ENCODE measurements at regions not wholly inside any gene's neighbourhood (a gene's known extent, or its start where the extent isn't known, plus 50 kb on each side); places are given as distances from the start of the nearest gene placed in this dataset.

GRCh38 chr6:134708079-134708478 lies 241.8 kb downstream of the ALDH8A1 start:
- DNase-seq (ENCODE audit: low spot score) = no peak

- no peak for DNase-seq (ENCODE audit: low spot score)
These were observed 242.4 kb downstream of the ALDH8A1 start for GRCh38 chr6:134707342-134708031.

- DNase-seq (ENCODE audit: low spot score) = no peak
These were observed 243.1 kb downstream of the ALDH8A1 start for GRCh38 chr6:134706806-134707205.

- no peak for DNase-seq (ENCODE audit: low spot score)
These were observed 243.7 kb downstream of the ALDH8A1 start for GRCh38 chr6:134706153-134706552.

GRCh38 chr6:134703206-134703605 lies 246.7 kb downstream of the ALDH8A1 start:
- DNase-seq (ENCODE audit: low spot score) = no peak

- DNase-seq (ENCODE audit: low spot score) = no peak
These were observed 247.6 kb downstream of the ALDH8A1 start for GRCh38 chr6:134702279-134702678.

GRCh38 chr6:134701301-134701700 lies 248.6 kb downstream of the ALDH8A1 start:
- DNase-seq (ENCODE audit: low spot score) = no peak

- no peak for DNase-seq (ENCODE audit: low spot score)
These were observed 251.7 kb downstream of the ALDH8A1 start for GRCh38 chr6:134698228-134698627.

GRCh38 chr6:134692008-134692407 lies 257.9 kb downstream of the ALDH8A1 start:
- DNase-seq (ENCODE audit: low spot score) = no peak

GRCh38 chr6:134691180-134691579 lies 258.7 kb downstream of the ALDH8A1 start:
- DNase-seq (ENCODE audit: low spot score) = no peak

GRCh38 chr6:134690048-134690447 lies 259.9 kb downstream of the ALDH8A1 start:
- DNase-seq (ENCODE audit: low spot score) = no peak

- DNase-seq (ENCODE audit: low spot score) = no peak
These were observed 260.3 kb downstream of the ALDH8A1 start for GRCh38 chr6:134689641-134690040.

- DNase-seq (ENCODE audit: low spot score) = no peak
These were observed 260.7 kb downstream of the ALDH8A1 start for GRCh38 chr6:134689177-134689576.

- DNase-seq (ENCODE audit: low spot score) = no peak
These were observed 263.8 kb downstream of the ALDH8A1 start for GRCh38 chr6:134686071-134686470.

GRCh38 chr6:134684423-134684795 lies 265.5 kb downstream of the ALDH8A1 start:
- DNase-seq (ENCODE audit: low spot score) = no peak

- no peak for DNase-seq (ENCODE audit: low spot score)
These were observed 266.0 kb downstream of the ALDH8A1 start for GRCh38 chr6:134683783-134684422.

GRCh38 chr6:134680433-134680832 lies 269.5 kb downstream of the ALDH8A1 start:
- DNase-seq (ENCODE audit: low spot score) = no peak

- no peak for DNase-seq (ENCODE audit: low spot score)
These were observed 269.9 kb downstream of the ALDH8A1 start for GRCh38 chr6:134680021-134680420.

- DNase-seq (ENCODE audit: low spot score) = no peak
These were observed 271.4 kb downstream of the ALDH8A1 start for GRCh38 chr6:134678436-134678889.

- DNase-seq (ENCODE audit: low spot score) = no peak
These were observed 273.3 kb downstream of the ALDH8A1 start for GRCh38 chr6:134676307-134677281.

GRCh38 chr6:134675110-134676054 lies 274.5 kb downstream of the ALDH8A1 start:
- no peak for DNase-seq (ENCODE audit: low spot score)
